K562 (cell line): ENCODE measurements at regions not wholly inside any gene's neighbourhood (a gene's known extent, or its start where the extent isn't known, plus 50 kb on each side); places are given as distances from the start of the nearest gene placed in this dataset.

Experiments
- EP300 ChIP-seq: IDR thresholded peaks from 2 replicates; pipeline ENCODE4 v1.6.1; 2012; ENCODE audit warnings: low read length, improper control_type of control experiment
- HDAC6 ChIP-seq: IDR thresholded peaks from 2 replicates; pipeline ENCODE4 v1.6.1; 2012; ENCODE audit warnings: low read depth, mild to moderate bottlenecking, control low read depth, inconsistent platforms, low read length, moderate library complexity
- MTA2 ChIP-seq: fragments of 450-650 bp; IDR thresholded peaks from 2 replicates; pipeline ENCODE4 v1.6.1; 2016; ENCODE audit warnings: low read depth
- NFRKB ChIP-seq: fragments of 450-650 bp; IDR thresholded peaks from 2 replicates; pipeline ENCODE4 v1.6.1; 2016; ENCODE audit warnings: low read depth
- PRDM10 ChIP-seq: fragments of 450-650 bp; IDR thresholded peaks from 2 replicates; pipeline ENCODE4 v1.6.1; 2018; ENCODE audit not compliant: partially characterized antibody
- RAD21 ChIP-seq, 2 experiments: fragments of 250-450 bp in 1 of 2; fragments of 450-650 bp in 1 of 2; sonication (Bioruptor Pico) in 1 of 2; formaldehyde crosslinking in 1 of 2; IDR thresholded peaks in 1 of 2; conservative IDR thresholded peaks in 1 of 2; 2 replicates each; pipeline versions ENCODE4 v1.4.0 to v1.8.0; 2020 to 2022; ENCODE audit warnings: mild to moderate bottlenecking in 2 of 2, moderate library complexity in 1 of 2
- SIN3A ChIP-seq, 2 experiments: fragments of 150-350 bp in 1 of 2; IDR thresholded peaks; 2 replicates each; pipeline ENCODE4 v1.6.1; 2011 to 2016; ENCODE audit warnings: borderline replicate concordance in 2 of 2, low read depth in 2 of 2, low read length in 2 of 2, mild to moderate bottlenecking in 2 of 2, moderate library complexity in 2 of 2; ENCODE audit not compliant: control insufficient read depth in 1 of 2
- SMAD1 ChIP-seq: fragments of 150-350 bp; IDR thresholded peaks from 2 replicates; pipeline ENCODE4 v1.6.1; 2014; ENCODE audit warnings: low read length, low read depth; ENCODE audit not compliant: partially characterized antibody
- SMC3 ChIP-seq: conservative IDR thresholded peaks from 2 replicates; pipeline ENCODE4 v1.6.1; 2011; ENCODE audit warnings: low read depth, low read length, improper control_type of control experiment; ENCODE audit not compliant: insufficient read depth
- SUPT5H ChIP-seq: fragments of 450-650 bp; IDR thresholded peaks from 2 replicates; pipeline ENCODE4 v1.6.1; 2016
- TSHZ1 ChIP-seq: fragments of 250-450 bp; sonication (Bioruptor Pico); IDR thresholded peaks from 2 replicates; pipeline ENCODE4 v1.4.0; 2020; ENCODE audit warnings: mild to moderate bottlenecking, moderate library complexity
- ZNF766 ChIP-seq: fragments of 200-800 bp; sonication (Bioruptor generic); conservative IDR thresholded peaks from 2 replicates; pipeline ENCODE4 v1.6.1; 2016; ENCODE audit warnings: missing genetic modification characterization, missing compliant biosample characterization
- TF ChIP-seq, protein P1 (sequence below), 3 experiments: IDR thresholded peaks in 2 of 3; conservative IDR thresholded peaks in 1 of 3; 2 replicates each; pipeline ENCODE4 v1.5.1; 2011 to 2012; ENCODE audit warnings: low read length in 3 of 3, mild to moderate bottlenecking in 3 of 3, control low read depth in 2 of 3, improper control_type of control experiment in 1 of 3, inconsistent platforms in 1 of 3, low read depth in 1 of 3, mixed read lengths in 1 of 3, moderate library complexity in 1 of 3; ENCODE audit not compliant: insufficient read depth in 2 of 3
- TF ChIP-seq, protein P2 (sequence below): fragments of 250-450 bp; sonication (Bioruptor Pico); IDR thresholded peaks from 2 replicates; pipeline ENCODE4 v1.9.0; 2021; ENCODE audit warnings: mild to moderate bottlenecking, inconsistent platforms

DNA sequence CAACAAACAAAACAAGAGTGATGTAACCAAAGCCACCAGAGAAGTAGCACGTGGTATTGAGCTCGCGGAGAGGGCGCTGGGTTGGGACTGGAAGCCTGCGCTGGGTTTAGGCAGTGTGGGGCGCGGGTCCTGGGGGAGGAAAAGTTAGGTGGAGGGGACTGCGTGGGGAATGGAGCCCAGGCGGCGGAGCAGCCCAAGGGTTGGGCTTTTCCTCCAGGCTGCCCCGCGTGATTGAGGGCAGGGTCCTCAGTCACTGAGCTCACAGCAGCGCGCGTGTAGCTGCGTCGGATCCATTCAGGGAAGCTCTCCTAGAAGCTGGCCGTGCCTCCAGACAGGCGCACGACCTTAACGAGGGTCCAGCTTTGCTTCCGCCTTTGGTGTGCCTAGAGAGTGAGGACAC is 357.4 kb downstream of the GALR1 start:
- TF ChIP-seq SMAD1, result no peak
- TF ChIP-seq SIN3A (IDR thresholded peaks at IDR 0.05; ENCODE audit: borderline replicate concordance in 2 of 2, control insufficient read depth in 1 of 2, low read depth in 2 of 2, low read length in 2 of 2), result no peak
- no peak for TF ChIP-seq TSHZ1 (CRISPR knock-in tag)
- TF ChIP-seq SUPT5H, result no peak
- no peak for TF ChIP-seq ZNF766 (CRISPR knock-in tag)
- no peak for TF ChIP-seq MTA2
- no peak for TF ChIP-seq NFRKB
- TF ChIP-seq HDAC6, result no peak
- TF ChIP-seq, protein P1, sequence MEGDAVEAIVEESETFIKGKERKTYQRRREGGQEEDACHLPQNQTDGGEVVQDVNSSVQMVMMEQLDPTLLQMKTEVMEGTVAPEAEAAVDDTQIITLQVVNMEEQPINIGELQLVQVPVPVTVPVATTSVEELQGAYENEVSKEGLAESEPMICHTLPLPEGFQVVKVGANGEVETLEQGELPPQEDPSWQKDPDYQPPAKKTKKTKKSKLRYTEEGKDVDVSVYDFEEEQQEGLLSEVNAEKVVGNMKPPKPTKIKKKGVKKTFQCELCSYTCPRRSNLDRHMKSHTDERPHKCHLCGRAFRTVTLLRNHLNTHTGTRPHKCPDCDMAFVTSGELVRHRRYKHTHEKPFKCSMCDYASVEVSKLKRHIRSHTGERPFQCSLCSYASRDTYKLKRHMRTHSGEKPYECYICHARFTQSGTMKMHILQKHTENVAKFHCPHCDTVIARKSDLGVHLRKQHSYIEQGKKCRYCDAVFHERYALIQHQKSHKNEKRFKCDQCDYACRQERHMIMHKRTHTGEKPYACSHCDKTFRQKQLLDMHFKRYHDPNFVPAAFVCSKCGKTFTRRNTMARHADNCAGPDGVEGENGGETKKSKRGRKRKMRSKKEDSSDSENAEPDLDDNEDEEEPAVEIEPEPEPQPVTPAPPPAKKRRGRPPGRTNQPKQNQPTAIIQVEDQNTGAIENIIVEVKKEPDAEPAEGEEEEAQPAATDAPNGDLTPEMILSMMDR (IDR thresholded peaks at IDR 0.05 in 2 of 3, conservative IDR thresholded peaks at IDR 0.05 in 1 of 3; ENCODE audit: insufficient read depth in 2 of 3, low read depth in 1 of 3, low read length in 3 of 3), result no peak
- TF ChIP-seq SMC3, result no peak
- TF ChIP-seq PRDM10, result no peak
- TF ChIP-seq, protein P2, sequence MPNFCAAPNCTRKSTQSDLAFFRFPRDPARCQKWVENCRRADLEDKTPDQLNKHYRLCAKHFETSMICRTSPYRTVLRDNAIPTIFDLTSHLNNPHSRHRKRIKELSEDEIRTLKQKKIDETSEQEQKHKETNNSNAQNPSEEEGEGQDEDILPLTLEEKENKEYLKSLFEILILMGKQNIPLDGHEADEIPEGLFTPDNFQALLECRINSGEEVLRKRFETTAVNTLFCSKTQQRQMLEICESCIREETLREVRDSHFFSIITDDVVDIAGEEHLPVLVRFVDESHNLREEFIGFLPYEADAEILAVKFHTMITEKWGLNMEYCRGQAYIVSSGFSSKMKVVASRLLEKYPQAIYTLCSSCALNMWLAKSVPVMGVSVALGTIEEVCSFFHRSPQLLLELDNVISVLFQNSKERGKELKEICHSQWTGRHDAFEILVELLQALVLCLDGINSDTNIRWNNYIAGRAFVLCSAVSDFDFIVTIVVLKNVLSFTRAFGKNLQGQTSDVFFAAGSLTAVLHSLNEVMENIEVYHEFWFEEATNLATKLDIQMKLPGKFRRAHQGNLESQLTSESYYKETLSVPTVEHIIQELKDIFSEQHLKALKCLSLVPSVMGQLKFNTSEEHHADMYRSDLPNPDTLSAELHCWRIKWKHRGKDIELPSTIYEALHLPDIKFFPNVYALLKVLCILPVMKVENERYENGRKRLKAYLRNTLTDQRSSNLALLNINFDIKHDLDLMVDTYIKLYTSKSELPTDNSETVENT (CRISPR knock-in tag), result no peak
- TF ChIP-seq RAD21 (CRISPR knock-in tag; conservative IDR thresholded peaks at IDR 0.05 in 1 of 2, IDR thresholded peaks at IDR 0.05 in 1 of 2), result no peak
- TF ChIP-seq EP300, result no peak
